ENCODE measurements at regions not wholly inside any gene's neighbourhood (a gene's known extent, or its start where the extent isn't known, plus 50 kb on each side); places are given as distances from the start of the nearest gene placed in this dataset.

- H3K27me3 Mint-ChIP-seq (ENCODE audit: unreplicated experiment), result peaks cover 78% of the 10 kb centered on the region
- no TSS peak for BruUV-seq (replicated peaks)
- intact Hi-C loops (cut with micrococcal nuclease; ENCODE audit: unreplicated experiment), result no loop called here
- H3K4me1 Mint-ChIP-seq (ENCODE audit: low read depth, unreplicated experiment), result no peaks in the 10 kb centered on the region
- no peaks in the 10 kb centered on the region for H3K36me3 Mint-ChIP-seq (ENCODE audit: insufficient read depth, unreplicated experiment)
- DNase-seq, result no peak
- no peak for TF ChIP-seq CTCF (IDR thresholded peaks at IDR 0.05; ENCODE audit: unreplicated experiment)
- CTCF ChIA-PET, result interaction anchor here (0.7 to 0.8 kb wide), 2 partner anchors 10 to 75 kb away, joined by 3 to 4 read pairs; no protein-coding TSS in a partner anchor
- H3K27ac Mint-ChIP-seq (ENCODE audit: unreplicated experiment), result no peak overlapping the region
- no peak overlapping the region for H3K4me3 Mint-ChIP-seq (ENCODE audit: low read depth, unreplicated experiment)
- no peaks in the 10 kb centered on the region for H3K9me3 Mint-ChIP-seq (ENCODE audit: low read depth, unreplicated experiment)
Measured at GRCh38 chr2:120418174-120418787, 72.3 kb downstream of the INHBB start.

- no peak for DNase-seq
- no TSS peak for BruUV-seq (replicated peaks)
- no peaks in the 10 kb centered on the region for H3K36me3 Mint-ChIP-seq (ENCODE audit: insufficient read depth, unreplicated experiment)
- CTCF ChIA-PET, result interaction anchor here (0.7 kb wide), 1 partner anchor 76 kb away, joined by 4 read pairs; no protein-coding TSS in a partner anchor
- no peaks in the 10 kb centered on the region for H3K9me3 Mint-ChIP-seq (ENCODE audit: low read depth, unreplicated experiment)
- H3K4me1 Mint-ChIP-seq (ENCODE audit: low read depth, unreplicated experiment), result no peaks in the 10 kb centered on the region
- peaks cover 78% of the 10 kb centered on the region for H3K27me3 Mint-ChIP-seq (ENCODE audit: unreplicated experiment)
- intact Hi-C loops (cut with micrococcal nuclease; ENCODE audit: unreplicated experiment), result no loop called here
- H3K27ac Mint-ChIP-seq (ENCODE audit: unreplicated experiment), result no peak overlapping the region
- TF ChIP-seq CTCF (IDR thresholded peaks at IDR 0.05; ENCODE audit: unreplicated experiment), result no peak
- no peak overlapping the region for H3K4me3 Mint-ChIP-seq (ENCODE audit: low read depth, unreplicated experiment)
Measured at GRCh38 chr2:120419073-120419472, 73.1 kb downstream of the INHBB start.

GRCh38 chr2:120419955-120420354 lies 74.0 kb downstream of the INHBB start:
- CTCF ChIA-PET, result no interaction called here
- no peak for DNase-seq
- peaks cover 78% of the 10 kb centered on the region for H3K27me3 Mint-ChIP-seq (ENCODE audit: unreplicated experiment)
- BruUV-seq (replicated peaks), result no TSS peak
- TF ChIP-seq CTCF (IDR thresholded peaks at IDR 0.05; ENCODE audit: unreplicated experiment), result no peak
- no peaks in the 10 kb centered on the region for H3K9me3 Mint-ChIP-seq (ENCODE audit: low read depth, unreplicated experiment)
- intact Hi-C loops (cut with micrococcal nuclease; ENCODE audit: unreplicated experiment), result no loop called here
- H3K4me1 Mint-ChIP-seq (ENCODE audit: low read depth, unreplicated experiment), result no peaks in the 10 kb centered on the region
- no peaks in the 10 kb centered on the region for H3K36me3 Mint-ChIP-seq (ENCODE audit: insufficient read depth, unreplicated experiment)
- H3K27ac Mint-ChIP-seq (ENCODE audit: unreplicated experiment), result no peak overlapping the region
- H3K4me3 Mint-ChIP-seq (ENCODE audit: low read depth, unreplicated experiment), result no peak overlapping the region

GRCh38 chr2:120421126-120421829 lies 75.3 kb downstream of the INHBB start:
- Mint-ChIP-seq H3K27ac (ENCODE audit: unreplicated experiment) (no peak overlapping the region), H3K4me1 (ENCODE audit: low read depth, unreplicated experiment) (no peaks in the 10 kb centered on the region), H3K9me3 (ENCODE audit: low read depth, unreplicated experiment) (no peaks in the 10 kb centered on the region), H3K36me3 (ENCODE audit: insufficient read depth, unreplicated experiment) (no peaks in the 10 kb centered on the region), H3K4me3 (ENCODE audit: low read depth, unreplicated experiment) (no peak overlapping the region), H3K27me3 (ENCODE audit: unreplicated experiment) (peaks cover 91% of the 10 kb centered on the region)
- CTCF ChIA-PET, result interaction anchor here (0.8 kb wide), 1 partner anchor 18 kb away, joined by 3 read pairs; no protein-coding TSS in a partner anchor
- TF ChIP-seq CTCF (IDR thresholded peaks at IDR 0.05; ENCODE audit: unreplicated experiment), result no peak
- BruUV-seq (replicated peaks), result no TSS peak
- intact Hi-C loops (cut with micrococcal nuclease; ENCODE audit: unreplicated experiment), result no loop called here
- no peak for DNase-seq

Measured in Calu3 (cell line).